Smooth muscle cell (in vitro differentiated cells): ENCODE measurements at regions not wholly inside any gene's neighbourhood (a gene's known extent, or its start where the extent isn't known, plus 50 kb on each side); places are given as distances from the start of the nearest gene placed in this dataset.

Experiments used
- DNase-seq: peaks from one replicate; lab custom pipeline; 2025; ENCODE audit not compliant: unreplicated experiment; lab: John Stamatoyannopoulos, UW
- H2AFZ ChIP-seq: fragments of 200-600 bp; sonication (generic); 2 replicates; pipeline ENCODE4 v1.6.0; 2016; ENCODE audit warnings: antibody characterized with exemption, low read depth, mild to moderate bottlenecking
- H3F3A ChIP-seq: fragments of 200-600 bp; sonication (generic); 2 replicates; pipeline ENCODE4 v1.6.0; 2017; ENCODE audit warnings: antibody characterized with exemption, low read depth
- H3K27ac ChIP-seq: fragments of 200-600 bp; sonication (generic); 2 replicates; pipeline ENCODE4 v1.5.1; 2016; ENCODE audit warnings: low read depth, mild to moderate bottlenecking
- H3K27me3 ChIP-seq: fragments of 200-600 bp; sonication (generic); 2 replicates; pipeline ENCODE4 v1.6.1; 2016; ENCODE audit warnings: low read depth, mild to moderate bottlenecking
- H3K36me3 ChIP-seq: fragments of 200-600 bp; sonication (generic); 2 replicates; pipeline ENCODE4 v1.5.1; 2016; ENCODE audit warnings: low read depth
- H3K4me1 ChIP-seq: fragments of 200-600 bp; sonication (generic); 2 replicates; pipeline ENCODE4 v1.5.1; 2016; ENCODE audit warnings: low read depth
- H3K4me2 ChIP-seq: fragments of 200-600 bp; sonication (generic); 2 replicates; pipeline ENCODE4 v1.6.0; 2016; ENCODE audit warnings: mild to moderate bottlenecking
- H3K4me3 ChIP-seq: fragments of 200-600 bp; sonication (generic); 2 replicates; pipeline ENCODE4 v1.5.1; 2016; ENCODE audit warnings: mild to moderate bottlenecking
- H3K79me2 ChIP-seq: fragments of 200-600 bp; sonication (generic); 2 replicates; pipeline ENCODE4 v1.6.0; 2016; ENCODE audit warnings: low read depth, mild to moderate bottlenecking
- H3K9ac ChIP-seq: fragments of 200-600 bp; sonication (generic); 2 replicates; pipeline ENCODE4 v1.6.0; 2016; ENCODE audit warnings: low read depth
- H3K9me3 ChIP-seq: fragments of 200-600 bp; sonication (generic); replicated peaks from 2 replicates; pipeline ENCODE4 v1.5.1; 2016; ENCODE audit warnings: low read depth
- H4K20me1 ChIP-seq: fragments of 200-600 bp; sonication (generic); 2 replicates; pipeline ENCODE4 v1.6.0; 2016; ENCODE audit warnings: low read depth
- WGBS: methylation state at CpG from one replicate; pipeline ENCODE4 v1.1.7; 2016; ENCODE audit warnings: low lambda C conversion rate; 5-methylcytosine and 5-hydroxymethylcytosine counted together
- TF ChIP-seq, protein P1 (sequence below): fragments of 200-600 bp; sonication (generic); IDR thresholded peaks from 2 replicates; pipeline ENCODE4 v1.5.1; 2017; ENCODE audit warnings: borderline replicate concordance, mild to moderate bottlenecking, antibody characterized with exemption; ENCODE audit not compliant: insufficient read depth, poor library complexity, severe bottlenecking

DNA sequence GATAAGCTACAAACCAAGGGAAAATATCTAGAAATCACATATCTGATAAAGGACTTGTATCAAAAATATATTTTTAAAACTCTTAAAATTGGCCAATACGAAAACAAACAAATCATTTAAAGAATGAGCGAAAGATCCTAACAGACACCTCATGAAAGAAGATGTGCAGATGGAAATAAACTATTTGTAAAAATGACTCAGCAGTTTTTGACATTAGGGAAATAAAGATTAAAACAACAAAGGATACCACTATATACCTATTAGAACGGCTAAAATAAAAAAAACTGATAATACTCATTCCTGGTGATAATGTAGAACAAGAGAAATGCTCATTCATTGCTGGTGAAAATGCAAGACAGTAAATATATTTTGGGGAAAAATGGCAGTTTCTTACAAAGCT lies 506.4 kb downstream of the KLHL4 start:
- Histone ChIP-seq H3K4me1 (no peaks in the 10 kb centered on the region), H3K9ac (no peak overlapping the region), H4K20me1 (no peaks in the 10 kb centered on the region), H3K4me3 (no peak overlapping the region), H3F3A (no peaks in the 10 kb centered on the region), H3K27me3 (no peaks in the 10 kb centered on the region), H3K27ac (no peak overlapping the region), H3K36me3 (no peaks in the 10 kb centered on the region), H3K9me3 (no peaks in the 10 kb centered on the region), H3K4me2 (no peak overlapping the region), H2AFZ (no peak overlapping the region), H3K79me2 (no peaks in the 10 kb centered on the region)
- DNase-seq = no peak
- TF ChIP-seq, protein P1, sequence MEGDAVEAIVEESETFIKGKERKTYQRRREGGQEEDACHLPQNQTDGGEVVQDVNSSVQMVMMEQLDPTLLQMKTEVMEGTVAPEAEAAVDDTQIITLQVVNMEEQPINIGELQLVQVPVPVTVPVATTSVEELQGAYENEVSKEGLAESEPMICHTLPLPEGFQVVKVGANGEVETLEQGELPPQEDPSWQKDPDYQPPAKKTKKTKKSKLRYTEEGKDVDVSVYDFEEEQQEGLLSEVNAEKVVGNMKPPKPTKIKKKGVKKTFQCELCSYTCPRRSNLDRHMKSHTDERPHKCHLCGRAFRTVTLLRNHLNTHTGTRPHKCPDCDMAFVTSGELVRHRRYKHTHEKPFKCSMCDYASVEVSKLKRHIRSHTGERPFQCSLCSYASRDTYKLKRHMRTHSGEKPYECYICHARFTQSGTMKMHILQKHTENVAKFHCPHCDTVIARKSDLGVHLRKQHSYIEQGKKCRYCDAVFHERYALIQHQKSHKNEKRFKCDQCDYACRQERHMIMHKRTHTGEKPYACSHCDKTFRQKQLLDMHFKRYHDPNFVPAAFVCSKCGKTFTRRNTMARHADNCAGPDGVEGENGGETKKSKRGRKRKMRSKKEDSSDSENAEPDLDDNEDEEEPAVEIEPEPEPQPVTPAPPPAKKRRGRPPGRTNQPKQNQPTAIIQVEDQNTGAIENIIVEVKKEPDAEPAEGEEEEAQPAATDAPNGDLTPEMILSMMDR = no peak
- WGBS = 98% methylated on average over 3 of the region's 3 CpGs

DNA sequence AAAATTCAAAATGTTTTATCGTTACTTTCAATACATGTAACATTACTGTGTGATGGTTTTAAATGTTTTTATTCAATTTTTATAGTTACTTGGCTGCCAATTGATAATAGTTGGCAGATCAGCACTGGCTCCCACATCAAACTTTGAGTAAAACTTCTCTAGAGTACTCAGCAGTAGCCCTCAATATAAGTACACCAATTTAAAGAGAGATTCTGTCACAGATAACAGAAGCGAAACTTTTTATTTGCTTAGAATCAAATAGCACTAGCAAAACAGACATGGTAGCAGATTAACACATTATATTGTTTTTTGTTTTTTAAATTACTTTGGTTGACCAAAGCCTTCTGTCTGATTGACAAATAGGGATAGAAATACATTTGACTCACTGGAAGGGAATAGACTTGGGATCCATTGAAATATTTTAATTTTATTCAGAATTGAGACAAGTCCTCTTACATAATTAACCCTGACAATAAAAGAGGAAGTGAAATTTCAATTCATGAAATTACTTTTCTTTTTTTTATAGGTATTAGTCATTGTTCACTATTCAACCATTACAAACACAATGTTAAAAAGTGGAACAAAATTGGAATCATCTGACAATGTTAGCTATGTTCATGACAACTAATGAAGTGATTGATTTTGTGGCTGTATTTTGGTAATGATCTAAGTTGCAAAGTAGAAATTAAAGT lies 554.9 kb downstream of the KLHL4 start:
- Histone ChIP-seq H3K9me3 (no peaks in the 10 kb centered on the region), H3K27me3 (no peaks in the 10 kb centered on the region), H4K20me1 (no peaks in the 10 kb centered on the region), H3K79me2 (no peaks in the 10 kb centered on the region), H3K9ac (no peak overlapping the region), H2AFZ (no peak overlapping the region), H3K4me1 (no peaks in the 10 kb centered on the region), H3K36me3 (no peaks in the 10 kb centered on the region), H3F3A (no peaks in the 10 kb centered on the region), H3K4me3 (no peak overlapping the region), H3K4me2 (no peak overlapping the region), H3K27ac (no peak overlapping the region)
- TF ChIP-seq, protein P1 = no peak
- no peak for DNase-seq
- 84% methylated on average over 2 of the region's 2 CpGs for WGBS

DNA sequence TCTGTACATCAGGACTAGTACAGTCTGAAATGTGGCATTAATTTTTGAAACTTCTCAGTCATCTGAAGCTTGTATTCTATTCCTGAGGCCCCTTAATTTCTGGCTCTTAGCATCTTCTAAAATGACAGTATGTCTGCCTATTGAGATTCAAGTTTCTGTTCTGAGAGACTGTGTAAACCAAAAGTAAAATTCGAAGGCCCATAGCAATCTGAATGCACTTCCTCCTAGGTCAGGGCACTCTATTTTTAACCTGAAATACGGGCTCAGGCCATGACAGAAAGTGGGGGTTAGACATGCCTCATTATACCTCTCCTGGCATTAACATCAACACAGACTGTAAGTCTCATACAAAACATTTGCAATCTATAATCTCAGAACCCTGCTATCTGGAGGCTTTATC lies 584.4 kb downstream of the KLHL4 start:
- Histone ChIP-seq H3K36me3 (no peaks in the 10 kb centered on the region), H3K4me1 (no peaks in the 10 kb centered on the region), H4K20me1 (no peaks in the 10 kb centered on the region), H3K79me2 (no peaks in the 10 kb centered on the region), H3K9me3 (no peaks in the 10 kb centered on the region), H3K9ac (no peak overlapping the region), H3K4me3 (no peak overlapping the region), H2AFZ (no peak overlapping the region), H3K27ac (no peak overlapping the region), H3F3A (no peaks in the 10 kb centered on the region), H3K4me2 (no peak overlapping the region), H3K27me3 (no peaks in the 10 kb centered on the region)
- DNase-seq = no peak
- WGBS = 63% methylated on average over 2 of the region's 2 CpGs
- TF ChIP-seq, protein P1 = no peak

DNA sequence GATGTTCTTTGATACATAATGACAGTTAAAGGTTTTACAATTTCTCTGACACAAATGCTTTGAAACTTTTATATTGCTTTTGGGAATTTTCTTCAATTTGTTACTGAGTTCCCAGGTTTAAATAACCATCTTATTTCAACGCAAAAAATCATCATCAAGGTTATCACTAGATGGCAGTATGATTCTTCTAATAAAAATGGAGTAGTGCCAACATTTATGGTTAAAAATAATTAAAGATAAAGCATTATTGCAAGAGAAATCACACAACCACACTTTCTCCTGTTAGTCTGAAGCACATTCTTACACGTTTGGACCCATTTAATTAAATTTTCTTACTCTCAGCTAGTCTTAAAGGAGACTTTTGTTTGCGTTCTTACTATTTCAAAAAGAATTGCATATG lies 611.3 kb upstream of the CPXCR1 start:
- no peak overlapping the region for H3K27ac ChIP-seq
- peak overlapping the region; percentile 90 for H2AFZ ChIP-seq
- peak overlapping the region; percentile 29 for H3K4me3 ChIP-seq
- H4K20me1 ChIP-seq = no peaks in the 10 kb centered on the region
- H3K36me3 ChIP-seq = no peaks in the 10 kb centered on the region
- 30% methylated on average over 3 of the region's 3 CpGs for WGBS
- DNase-seq = no peak
- no peaks in the 10 kb centered on the region for H3K9me3 ChIP-seq
- no peaks in the 10 kb centered on the region for H3K79me2 ChIP-seq
- H3F3A ChIP-seq = no peaks in the 10 kb centered on the region
- TF ChIP-seq, protein P1 = peak; percentile 54
- H3K4me2 ChIP-seq = peak overlapping the region; percentile 70
- H3K27me3 ChIP-seq = no peaks in the 10 kb centered on the region
- H3K9ac ChIP-seq = no peak overlapping the region
- H3K4me1 ChIP-seq = no peaks in the 10 kb centered on the region
